Activated CD8-positive, alpha-beta T cell treated with anti-CD3 and anti-CD28 coated beads for 36 hours (primary cell): ENCODE measurements at regions not wholly inside any gene's neighbourhood (a gene's known extent, or its start where the extent isn't known, plus 50 kb on each side); places are given as distances from the start of the nearest gene placed in this dataset.

Experiments
- ATAC-seq: fragments of 200-7000 bp; cut with Tn5 transposase; one replicate; pipeline ENCODE4 v1.10.0; 2021; ENCODE audit warnings: mild to moderate bottlenecking, moderate library complexity
- CTCF ChIA-PET: fragments of 350-600 bp; sonication (Branson Sonifier 250); formaldehyde crosslinking; loops from one replicate; lab custom pipeline; 2021; ENCODE audit warnings: antibody characterized with exemption; lab: Charles Lee
- POLR2A ChIA-PET: fragments of 350-600 bp; sonication (Branson Sonifier 250); formaldehyde crosslinking; loops from one replicate; lab custom pipeline; 2021; ENCODE audit warnings: antibody characterized with exemption; lab: Charles Lee
- DNase-seq: peaks from one replicate; pipeline ENCODE4 v3.0.0-alpha.2; 2020
- H3K27ac Mint-ChIP-seq: one replicate; pipeline ENCODE4 v1.8.0; 2021; ENCODE audit warnings: mild to moderate bottlenecking, mixed read lengths
- H3K27me3 Mint-ChIP-seq: one replicate; pipeline ENCODE4 v1.8.0; 2021; ENCODE audit warnings: mixed read lengths
- H3K36me3 Mint-ChIP-seq: one replicate; pipeline ENCODE4 v1.8.0; 2021; ENCODE audit warnings: low read depth, mixed read lengths
- H3K4me1 Mint-ChIP-seq: one replicate; pipeline ENCODE4 v1.8.0; 2021; ENCODE audit warnings: low read depth, mixed read lengths
- H3K4me3 Mint-ChIP-seq: one replicate; pipeline ENCODE4 v1.8.0; 2021; ENCODE audit warnings: mild to moderate bottlenecking, moderate library complexity, mixed read lengths
- H3K9me3 Mint-ChIP-seq: one replicate; pipeline ENCODE4 v1.8.0; 2021; ENCODE audit warnings: mixed read lengths
- intact Hi-C: fragments of 100-400 bp; cut with micrococcal nuclease; formaldehyde crosslinking; loops from one replicate; pipeline ENCODE4 v1.10.0; 2022
- TF ChIP-seq, protein P1 (sequence below): fragments of 200-600 bp; IDR thresholded peaks from one replicate; pipeline ENCODE4 v1.8.0; 2022; ENCODE audit warnings: antibody characterized with exemption, mild to moderate bottlenecking

DNA sequence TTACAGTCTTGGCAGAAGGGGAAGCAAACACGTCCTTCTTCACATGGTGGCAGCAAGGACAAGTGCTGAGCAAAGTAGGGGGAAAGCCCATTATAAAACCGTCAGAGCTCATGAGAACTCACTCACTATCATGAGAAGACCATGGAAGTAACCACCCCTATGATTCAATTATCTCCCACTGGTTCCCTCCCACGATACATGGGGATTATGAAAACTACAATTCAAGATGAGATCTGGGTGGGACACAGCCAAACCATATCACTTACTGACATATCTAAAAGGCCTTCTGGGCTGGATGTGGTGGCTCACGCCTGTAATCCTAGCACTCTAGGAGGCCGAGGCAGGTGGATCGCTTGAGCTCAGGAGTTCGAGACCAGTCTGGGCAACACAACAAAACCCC is 117.1 kb upstream of the USP9X start:
- Mint-ChIP-seq H3K36me3 (no peaks in the 10 kb centered on the region), H3K4me1 (no peaks in the 10 kb centered on the region), H3K27ac (no peak overlapping the region), H3K27me3 (no peaks in the 10 kb centered on the region), H3K9me3 (peaks cover 4% of the 10 kb centered on the region), H3K4me3 (no peak overlapping the region)
- no peak for ATAC-seq
- no peak for DNase-seq
- TF ChIP-seq, protein P1, sequence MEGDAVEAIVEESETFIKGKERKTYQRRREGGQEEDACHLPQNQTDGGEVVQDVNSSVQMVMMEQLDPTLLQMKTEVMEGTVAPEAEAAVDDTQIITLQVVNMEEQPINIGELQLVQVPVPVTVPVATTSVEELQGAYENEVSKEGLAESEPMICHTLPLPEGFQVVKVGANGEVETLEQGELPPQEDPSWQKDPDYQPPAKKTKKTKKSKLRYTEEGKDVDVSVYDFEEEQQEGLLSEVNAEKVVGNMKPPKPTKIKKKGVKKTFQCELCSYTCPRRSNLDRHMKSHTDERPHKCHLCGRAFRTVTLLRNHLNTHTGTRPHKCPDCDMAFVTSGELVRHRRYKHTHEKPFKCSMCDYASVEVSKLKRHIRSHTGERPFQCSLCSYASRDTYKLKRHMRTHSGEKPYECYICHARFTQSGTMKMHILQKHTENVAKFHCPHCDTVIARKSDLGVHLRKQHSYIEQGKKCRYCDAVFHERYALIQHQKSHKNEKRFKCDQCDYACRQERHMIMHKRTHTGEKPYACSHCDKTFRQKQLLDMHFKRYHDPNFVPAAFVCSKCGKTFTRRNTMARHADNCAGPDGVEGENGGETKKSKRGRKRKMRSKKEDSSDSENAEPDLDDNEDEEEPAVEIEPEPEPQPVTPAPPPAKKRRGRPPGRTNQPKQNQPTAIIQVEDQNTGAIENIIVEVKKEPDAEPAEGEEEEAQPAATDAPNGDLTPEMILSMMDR, result no peak
- intact Hi-C loops, result no loop called here
- ChIA-PET POLR2A (interaction anchor here (0.5 kb wide), 1 partner anchor 110 kb away, joined by 3 read pairs; no protein-coding TSS in a partner anchor), CTCF (no interaction called here)

DNA sequence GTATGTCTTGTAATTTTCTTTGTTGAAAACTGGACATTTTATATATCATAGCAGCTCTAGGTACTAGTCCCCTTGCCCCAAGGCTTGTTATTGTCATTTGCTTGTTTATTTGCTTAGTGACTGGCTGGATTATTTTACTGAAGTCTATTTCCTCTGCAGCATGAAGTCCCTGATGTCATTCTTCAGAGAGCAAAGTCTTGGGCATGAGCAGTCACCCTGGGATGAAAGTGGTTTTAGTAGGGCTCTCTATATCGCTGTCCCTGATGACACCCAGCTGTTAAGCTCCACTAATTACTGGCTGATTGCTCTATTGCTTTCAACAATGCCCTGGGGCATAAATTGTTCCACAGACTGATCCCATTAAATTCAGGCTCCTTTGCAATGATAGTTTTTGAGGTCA is 113.5 kb upstream of the USP9X start:
- POLR2A ChIA-PET, result no interaction called here
- no peak for DNase-seq
- CTCF ChIA-PET, result no interaction called here
- intact Hi-C loops, result no loop called here
- H3K9me3 Mint-ChIP-seq, result peaks cover 2% of the 10 kb centered on the region
- no peak for ATAC-seq
- no peak overlapping the region for H3K4me3 Mint-ChIP-seq
- H3K27me3 Mint-ChIP-seq, result no peaks in the 10 kb centered on the region
- peaks cover 6% of the 10 kb centered on the region for H3K4me1 Mint-ChIP-seq
- TF ChIP-seq, protein P1, result no peak
- H3K27ac Mint-ChIP-seq, result no peak overlapping the region
- H3K36me3 Mint-ChIP-seq, result no peaks in the 10 kb centered on the region

DNA sequence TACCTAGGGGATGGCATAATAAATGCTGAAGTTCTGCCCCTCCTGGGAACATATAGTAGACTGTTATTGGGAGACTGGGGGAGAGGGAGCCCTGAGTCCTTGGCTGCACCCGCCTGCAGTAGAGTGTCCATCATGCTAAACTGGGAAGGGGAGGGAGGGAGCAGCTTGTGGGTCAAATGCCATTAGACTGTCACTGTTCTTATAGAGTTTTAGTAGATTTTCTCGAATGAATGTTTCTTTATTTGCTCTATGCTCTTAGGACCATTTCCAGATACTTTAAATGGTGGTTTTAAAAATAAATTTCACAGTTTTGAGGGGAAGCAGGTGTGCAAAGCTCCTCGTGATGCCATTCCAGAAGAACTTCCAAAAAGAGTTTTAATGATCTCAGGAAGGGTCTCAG is 111.6 kb upstream of the USP9X start:
- Mint-ChIP-seq H3K27me3 (no peaks in the 10 kb centered on the region), H3K9me3 (peaks cover 4% of the 10 kb centered on the region), H3K4me1 (peaks cover 6% of the 10 kb centered on the region), H3K27ac (no peak overlapping the region), H3K36me3 (no peaks in the 10 kb centered on the region), H3K4me3 (no peak overlapping the region)
- TF ChIP-seq, protein P1, result no peak
- ChIA-PET POLR2A (no interaction called here), CTCF (no interaction called here)
- DNase-seq (no peak), ATAC-seq (no peak)
- intact Hi-C loops, result no loop called here

DNA sequence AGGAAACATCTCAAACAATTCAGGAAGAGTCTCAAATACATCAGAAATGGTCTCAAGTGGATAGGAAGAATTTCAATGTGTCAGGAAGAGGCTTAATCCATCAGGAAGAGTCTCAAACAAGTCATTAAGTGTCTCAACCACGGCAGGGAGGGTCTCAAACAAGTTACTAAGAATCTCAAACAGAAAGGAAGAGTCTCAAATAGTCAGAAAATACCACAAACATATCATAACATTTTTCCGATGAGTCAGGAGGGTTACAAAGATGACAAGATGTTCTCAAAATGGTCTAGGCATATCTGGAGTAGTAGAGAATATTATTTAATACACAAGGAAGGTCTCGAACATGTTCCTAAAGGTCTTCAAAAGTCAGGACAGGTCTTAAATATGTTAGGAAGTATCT is 109.3 kb upstream of the USP9X start:
- no peak for ATAC-seq
- ChIA-PET CTCF (no interaction called here), POLR2A (no interaction called here)

DNA sequence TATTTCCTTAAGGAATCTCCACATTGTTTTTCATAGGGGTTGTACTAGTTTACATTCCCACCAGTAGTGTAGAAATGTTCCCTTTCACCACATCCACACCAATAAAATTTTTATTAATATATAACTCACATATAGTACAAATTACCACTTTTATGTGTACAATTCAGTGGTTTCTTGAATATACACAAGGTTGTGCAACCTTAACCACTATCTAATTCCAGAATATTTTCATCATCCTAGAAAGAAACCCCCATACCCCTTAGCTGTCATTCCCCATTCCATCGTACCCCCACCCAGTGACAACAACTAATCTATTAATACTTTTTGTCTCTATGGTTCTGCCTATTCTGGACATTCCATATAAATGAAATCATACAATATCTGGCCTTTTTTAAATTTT is 108.3 kb upstream of the USP9X start:
- Mint-ChIP-seq H3K4me1 (peaks cover 6% of the 10 kb centered on the region), H3K27ac (no peak overlapping the region), H3K4me3 (no peak overlapping the region), H3K27me3 (no peaks in the 10 kb centered on the region), H3K9me3 (peaks cover 2% of the 10 kb centered on the region), H3K36me3 (no peaks in the 10 kb centered on the region)
- ChIA-PET POLR2A (no interaction called here), CTCF (no interaction called here)
- no peak for DNase-seq
- no peak for ATAC-seq
- intact Hi-C loops, result no loop called here
- TF ChIP-seq, protein P1, result no peak

More for the DNA sequence above, 109.3 kb upstream of the USP9X start:
- H3K9me3 Mint-ChIP-seq, result peaks cover 4% of the 10 kb centered on the region
- no peaks in the 10 kb centered on the region for H3K27me3 Mint-ChIP-seq
- TF ChIP-seq, protein P1, result no peak
- H3K4me3 Mint-ChIP-seq, result no peak overlapping the region
- no peaks in the 10 kb centered on the region for H3K36me3 Mint-ChIP-seq
- no peak for DNase-seq
- no peak overlapping the region for H3K27ac Mint-ChIP-seq
- intact Hi-C loops, result no loop called here
- peaks cover 6% of the 10 kb centered on the region for H3K4me1 Mint-ChIP-seq
